ENCODE measurements at regions not wholly inside any gene's neighbourhood (a gene's known extent, or its start where the extent isn't known, plus 50 kb on each side); places are given as distances from the start of the nearest gene placed in this dataset.

GRCh38 chr17:14494161-14494560 lies 193.3 kb downstream of the HS3ST3B1 start:
- TF ChIP-seq CTCF (IDR thresholded peaks at IDR 0.05), result no peak
- TF ChIP-seq POLR2AphosphoS5 (IDR thresholded peaks at IDR 0.05; ENCODE audit: insufficient read depth in 1 of 2, low read depth in 1 of 2), result no peak
- no peak for TF ChIP-seq POLR2A (IDR thresholded peaks at IDR 0.05)
